GM18508 (cell line): ENCODE measurements at regions not wholly inside any gene's neighbourhood (a gene's known extent, or its start where the extent isn't known, plus 50 kb on each side); places are given as distances from the start of the nearest gene placed in this dataset.

ENCODE experiments used
- ATAC-seq: cut with Tn5 transposase; IDR thresholded peaks from one replicate; pipeline ENCODE4 v1.9.1; 2021; ENCODE audit warnings: moderate number of reproducible peaks; ENCODE audit not compliant: insufficient read depth, unreplicated experiment

DNA sequence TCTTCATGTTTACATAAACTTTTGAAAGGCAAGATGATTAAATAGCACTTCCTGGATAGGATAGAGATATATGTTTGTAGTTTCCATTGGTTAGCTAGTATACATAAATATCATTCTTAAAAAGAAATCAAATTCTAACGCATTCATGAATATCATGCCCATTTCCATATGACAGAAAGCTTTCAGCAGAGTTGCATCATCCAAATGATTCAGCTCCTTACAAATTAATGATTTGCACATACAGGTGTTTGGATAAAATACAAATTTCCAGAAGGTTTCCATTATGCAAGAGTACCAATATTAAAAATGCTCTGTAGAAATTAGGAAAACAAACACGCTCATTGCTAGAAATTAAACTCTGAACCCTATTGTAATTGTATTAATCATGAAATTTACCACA, 264.4 kb downstream of the FOXG1 start:
- no peak for ATAC-seq

DNA sequence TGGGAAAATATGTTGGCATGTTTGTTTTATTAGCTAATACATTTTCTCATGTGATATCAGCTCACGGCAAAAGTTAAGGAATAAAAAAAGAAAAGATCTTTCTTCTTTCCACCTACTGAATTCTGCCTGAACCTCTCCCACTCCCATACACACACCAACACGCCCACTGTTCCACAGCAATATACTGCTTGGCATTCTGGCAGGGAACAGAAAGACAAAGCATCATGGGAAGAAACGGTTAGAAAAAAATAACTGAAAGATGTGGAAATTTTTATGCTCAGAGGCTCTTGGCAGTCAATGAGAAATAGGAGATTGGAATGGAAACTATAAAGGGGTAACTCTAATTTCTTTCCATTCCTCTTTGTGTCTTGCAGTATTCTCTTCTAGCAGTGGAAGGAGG, 268.5 kb downstream of the FOXG1 start:
- ATAC-seq = no peak

- ATAC-seq = no peak
Measured at GRCh38 chr14:29037411-29037810, 270.8 kb downstream of the FOXG1 start.

- ATAC-seq = no peak
Measured at GRCh38 chr14:29039171-29039570, 272.6 kb downstream of the FOXG1 start.

GRCh38 chr14:29042551-29042950, 276.0 kb downstream of the FOXG1 start:
- ATAC-seq = no peak

DNA sequence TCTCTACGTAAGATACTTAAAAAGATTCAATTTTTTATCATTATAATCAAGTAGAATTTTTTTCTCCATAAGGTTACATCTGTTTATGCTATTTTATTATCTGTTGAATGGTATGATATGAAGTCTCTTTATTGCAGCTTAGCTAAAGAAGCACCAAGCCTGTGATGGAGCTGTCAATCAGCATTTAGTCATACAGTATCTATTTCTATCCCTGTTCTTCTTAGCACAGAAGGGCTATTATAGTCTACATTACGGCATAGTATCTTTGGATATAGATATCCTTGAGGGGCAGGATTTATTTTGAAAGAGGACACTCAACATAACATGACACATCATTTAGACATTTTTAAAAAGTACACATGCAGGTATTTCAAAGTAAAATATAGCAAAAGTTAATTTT, 277.1 kb downstream of the FOXG1 start:
- ATAC-seq = no peak

- no peak for ATAC-seq
Measured at GRCh38 chr14:29045237-29045636, 278.6 kb downstream of the FOXG1 start.

- ATAC-seq = no peak
Measured at GRCh38 chr14:29054119-29054518, 287.5 kb downstream of the FOXG1 start.

DNA sequence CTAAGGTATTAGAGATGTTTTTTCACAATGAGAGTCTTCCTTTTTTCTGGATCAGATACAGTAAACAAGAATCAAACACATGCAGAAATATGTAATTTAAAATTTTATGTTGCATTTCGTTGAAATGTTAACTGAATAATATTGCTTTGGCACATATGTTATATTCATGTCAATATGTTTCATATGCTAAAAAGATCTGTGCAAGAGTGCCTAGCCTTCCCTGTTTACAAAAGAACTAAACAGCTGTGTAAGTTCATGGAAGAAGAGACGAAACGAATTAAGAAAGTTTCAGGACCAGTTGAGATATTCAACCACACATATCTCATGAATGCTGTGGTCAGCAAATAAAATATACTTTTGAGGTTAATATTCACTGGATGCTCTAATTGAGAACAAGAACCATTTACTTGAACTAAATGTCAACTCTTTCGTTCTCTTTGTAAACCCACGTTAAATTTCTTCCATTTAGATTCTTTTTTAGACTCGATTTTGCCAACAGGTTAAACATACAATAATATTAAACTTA, 289.5 kb downstream of the FOXG1 start:
- no peak for ATAC-seq

GRCh38 chr14:29061702-29062101, 295.1 kb downstream of the FOXG1 start:
- ATAC-seq = no peak

- ATAC-seq = no peak
Measured at GRCh38 chr14:29062466-29062865, 295.9 kb downstream of the FOXG1 start.

DNA sequence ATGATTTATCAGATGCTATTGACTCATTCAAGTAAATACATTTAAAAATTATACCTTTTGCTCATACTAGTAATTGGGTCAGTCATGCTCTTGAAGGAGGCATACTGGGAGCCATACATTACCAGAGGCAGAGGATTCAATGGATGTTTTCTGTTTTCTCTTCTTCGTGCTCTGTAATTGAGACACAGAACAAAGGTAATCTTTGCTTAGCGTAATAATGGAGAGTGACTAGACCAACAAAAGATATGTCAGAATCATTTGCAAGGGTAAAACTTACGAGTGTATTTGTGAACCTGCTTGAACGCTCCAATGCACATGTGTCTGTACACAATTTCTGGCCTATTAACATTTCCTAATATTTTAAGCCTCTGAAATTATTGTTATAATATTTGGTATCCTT, 296.4 kb downstream of the FOXG1 start:
- ATAC-seq = no peak

- no peak for ATAC-seq
Measured at GRCh38 chr14:29064305-29064900, 297.8 kb downstream of the FOXG1 start.

- no peak for ATAC-seq
Measured at GRCh38 chr14:29069228-29069627, 302.6 kb downstream of the FOXG1 start.

GRCh38 chr14:29075761-29076160, 309.2 kb downstream of the FOXG1 start:
- no peak for ATAC-seq

DNA sequence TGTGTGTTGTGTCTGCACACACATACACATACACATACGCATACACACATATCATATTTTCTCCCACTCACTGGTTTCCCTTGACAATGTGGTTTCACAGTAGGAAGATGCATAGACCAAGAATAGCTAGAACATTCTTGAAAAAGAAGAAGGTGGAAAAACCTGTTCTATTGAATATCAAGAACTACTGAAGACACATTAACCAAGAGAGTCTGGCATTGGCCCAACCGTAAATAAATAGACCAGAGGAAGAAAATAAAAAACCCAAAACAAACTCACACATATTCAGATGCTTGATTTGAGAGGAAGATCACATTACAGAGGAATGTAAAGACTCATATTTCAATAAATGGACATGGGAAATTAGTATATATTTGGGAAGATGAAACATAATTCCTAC, 311.3 kb downstream of the FOXG1 start:
- no peak for ATAC-seq

DNA sequence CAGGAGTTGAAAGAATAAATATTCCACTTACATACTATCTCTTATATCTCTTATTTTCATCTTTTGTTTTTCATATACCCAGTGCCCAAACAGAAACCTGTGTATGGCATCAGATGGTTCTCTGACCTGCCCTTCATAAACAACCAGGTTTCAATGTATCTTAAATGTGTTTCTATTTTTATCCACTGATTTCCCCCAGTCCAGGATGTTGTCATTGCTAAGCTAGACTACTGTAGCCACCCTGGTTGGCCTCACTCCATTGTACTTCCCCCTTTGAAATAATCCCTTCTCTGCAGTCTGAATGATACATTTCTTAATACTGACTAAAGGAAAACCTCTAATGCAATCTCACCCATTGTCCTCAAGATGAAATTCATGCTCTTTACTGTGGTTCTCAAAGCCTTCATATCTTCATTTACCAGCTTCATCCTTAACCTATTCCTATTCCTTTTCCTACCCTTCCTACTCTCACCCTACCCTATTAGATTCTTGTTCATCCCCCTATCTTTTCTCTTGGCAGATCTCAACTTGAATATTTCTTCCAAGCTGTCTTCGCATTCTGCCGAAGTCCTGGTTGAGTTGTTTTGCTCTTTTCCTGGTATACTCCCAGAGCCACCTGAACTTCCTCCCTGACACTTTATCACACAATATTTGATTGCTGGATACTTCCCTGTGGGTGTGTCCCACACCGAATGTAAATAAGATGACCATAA, 312.4 kb downstream of the FOXG1 start:
- ATAC-seq = no peak

- ATAC-seq = peak; percentile 63
Measured at GRCh38 chr14:29085546-29085945, 319.0 kb downstream of the FOXG1 start.

GRCh38 chr14:29089849-29090248, 323.3 kb downstream of the FOXG1 start:
- ATAC-seq = no peak

DNA sequence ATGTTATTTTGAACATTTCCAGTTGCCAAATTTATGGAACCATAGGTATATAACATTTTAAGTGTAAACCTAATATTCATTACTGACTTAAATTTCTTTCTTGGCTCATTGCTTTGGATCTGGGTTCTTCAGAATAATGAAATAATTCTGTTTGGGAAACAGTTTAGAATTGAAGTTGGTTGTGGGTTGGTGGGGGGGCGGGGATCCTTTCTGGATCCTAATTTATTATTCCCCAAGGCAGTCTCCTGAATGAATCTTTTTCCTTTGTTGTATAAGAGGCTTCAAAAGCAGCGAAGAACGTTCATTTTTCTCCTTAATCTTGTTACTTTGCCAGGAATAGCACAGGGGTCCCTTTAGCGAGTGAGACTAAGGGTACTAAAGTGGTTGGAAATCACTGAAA, 325.5 kb downstream of the FOXG1 start:
- ATAC-seq = no peak

GRCh38 chr14:29097476-29097875, 330.9 kb downstream of the FOXG1 start:
- no peak for ATAC-seq

- no peak for ATAC-seq
Measured at GRCh38 chr14:29098656-29099055, 332.1 kb downstream of the FOXG1 start.
